ENCODE measurements at regions not wholly inside any gene's neighbourhood (a gene's known extent, or its start where the extent isn't known, plus 50 kb on each side); places are given as distances from the start of the nearest gene placed in this dataset.

DNA sequence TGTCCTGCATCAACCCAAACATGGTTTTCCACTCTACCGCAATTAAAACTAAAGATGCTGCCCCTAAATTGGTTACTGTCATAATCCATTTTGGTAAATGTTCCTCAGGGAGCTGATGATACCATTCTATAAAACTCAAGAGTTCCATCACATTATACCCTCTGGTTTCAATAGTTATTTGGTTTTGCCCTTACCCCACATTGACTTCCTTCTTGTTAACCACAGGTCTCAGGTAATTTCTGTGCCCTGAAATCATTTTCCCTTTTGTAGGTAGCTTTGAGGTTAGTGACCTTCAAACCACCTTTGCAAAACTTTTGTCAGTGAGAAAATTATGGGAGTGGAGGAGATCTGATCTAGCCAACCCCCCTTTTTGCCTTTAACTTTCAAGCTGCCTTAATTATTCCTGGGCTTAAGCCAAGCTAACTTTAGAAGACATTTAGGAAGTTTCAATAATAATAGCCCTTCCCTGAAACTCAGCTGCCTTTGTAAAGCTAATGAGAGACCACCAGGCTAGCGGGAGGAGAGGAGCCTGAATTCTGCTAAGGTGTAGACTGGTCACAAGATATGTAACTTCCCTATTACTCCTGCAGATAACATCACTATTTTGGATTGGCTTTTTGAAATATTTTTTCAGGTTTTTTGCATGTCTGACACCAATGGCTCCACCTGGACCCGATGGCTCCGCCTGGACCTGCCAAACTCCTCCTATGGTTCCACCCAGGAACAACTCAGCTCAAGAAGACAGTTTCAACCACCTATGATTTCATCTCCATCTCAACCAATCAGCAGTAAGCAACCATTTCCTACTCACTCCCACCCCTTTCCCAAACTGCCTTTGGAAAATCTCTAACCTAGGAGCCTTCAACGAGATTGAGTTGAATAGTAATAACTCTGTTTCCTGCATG is 224.9 kb downstream of the HS3ST3B1 start:
- Histone ChIP-seq H3K9me3 (ENCODE audit: low read length) (no peaks in the 10 kb centered on the region), H3F3A (ENCODE audit: insufficient read depth, low read length, poor library complexity, severe bottlenecking) (no peaks in the 10 kb centered on the region), H3K9ac (ENCODE audit: low read length) (no peak overlapping the region), H3K4me2 (ENCODE audit: low read length) (no peak overlapping the region), H2AFZ (ENCODE audit: low read depth, low read length) (no peak overlapping the region), H3K9me2 (ENCODE audit: insufficient read depth, low read length) (no peaks in the 10 kb centered on the region), H3K27ac (ENCODE audit: low read length) (no peak overlapping the region), H3K36me3 (ENCODE audit: insufficient read depth, low read length) (no peaks in the 10 kb centered on the region), H3K4me3 (ENCODE audit: low read length) (no peak overlapping the region), H4K20me1 (ENCODE audit: insufficient read depth) (no peaks in the 10 kb centered on the region), H3K79me2 (replicated peaks; ENCODE audit: insufficient read depth, low read length) (no peaks in the 10 kb centered on the region), H3K27me3 (ENCODE audit: insufficient read depth, low read depth, low read length) (no peaks in the 10 kb centered on the region)
- TF ChIP-seq, protein P1, sequence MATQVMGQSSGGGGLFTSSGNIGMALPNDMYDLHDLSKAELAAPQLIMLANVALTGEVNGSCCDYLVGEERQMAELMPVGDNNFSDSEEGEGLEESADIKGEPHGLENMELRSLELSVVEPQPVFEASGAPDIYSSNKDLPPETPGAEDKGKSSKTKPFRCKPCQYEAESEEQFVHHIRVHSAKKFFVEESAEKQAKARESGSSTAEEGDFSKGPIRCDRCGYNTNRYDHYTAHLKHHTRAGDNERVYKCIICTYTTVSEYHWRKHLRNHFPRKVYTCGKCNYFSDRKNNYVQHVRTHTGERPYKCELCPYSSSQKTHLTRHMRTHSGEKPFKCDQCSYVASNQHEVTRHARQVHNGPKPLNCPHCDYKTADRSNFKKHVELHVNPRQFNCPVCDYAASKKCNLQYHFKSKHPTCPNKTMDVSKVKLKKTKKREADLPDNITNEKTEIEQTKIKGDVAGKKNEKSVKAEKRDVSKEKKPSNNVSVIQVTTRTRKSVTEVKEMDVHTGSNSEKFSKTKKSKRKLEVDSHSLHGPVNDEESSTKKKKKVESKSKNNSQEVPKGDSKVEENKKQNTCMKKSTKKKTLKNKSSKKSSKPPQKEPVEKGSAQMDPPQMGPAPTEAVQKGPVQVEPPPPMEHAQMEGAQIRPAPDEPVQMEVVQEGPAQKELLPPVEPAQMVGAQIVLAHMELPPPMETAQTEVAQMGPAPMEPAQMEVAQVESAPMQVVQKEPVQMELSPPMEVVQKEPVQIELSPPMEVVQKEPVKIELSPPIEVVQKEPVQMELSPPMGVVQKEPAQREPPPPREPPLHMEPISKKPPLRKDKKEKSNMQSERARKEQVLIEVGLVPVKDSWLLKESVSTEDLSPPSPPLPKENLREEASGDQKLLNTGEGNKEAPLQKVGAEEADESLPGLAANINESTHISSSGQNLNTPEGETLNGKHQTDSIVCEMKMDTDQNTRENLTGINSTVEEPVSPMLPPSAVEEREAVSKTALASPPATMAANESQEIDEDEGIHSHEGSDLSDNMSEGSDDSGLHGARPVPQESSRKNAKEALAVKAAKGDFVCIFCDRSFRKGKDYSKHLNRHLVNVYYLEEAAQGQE (IDR thresholded peaks at IDR 0.05; ENCODE audit: borderline replicate concordance): no peak
- TF ChIP-seq POLR2AphosphoS5 (IDR thresholded peaks at IDR 0.05) (no peak), SMC3 (conservative IDR thresholded peaks at IDR 0.05; ENCODE audit: poor library complexity) (no peak), CTCF (IDR thresholded peaks at IDR 0.05; ENCODE audit: poor library complexity, severe bottlenecking) (no peak), EZH2 (IDR thresholded peaks at IDR 0.05; ENCODE audit: borderline replicate concordance, insufficient read depth, low read length, poor library complexity, severe bottlenecking) (no peak), RAD21 (conservative IDR thresholded peaks at IDR 0.05) (no peak), TAF1 (IDR thresholded peaks at IDR 0.05; ENCODE audit: low read depth) (no peak), MXI1 (conservative IDR thresholded peaks at IDR 0.05; ENCODE audit: poor library complexity, severe bottlenecking) (no peak), EP300 (conservative IDR thresholded peaks at IDR 0.05; ENCODE audit: poor library complexity, severe bottlenecking) (no peak)

GRCh38 chr17:14522795-14523387 is 222.0 kb downstream of the HS3ST3B1 start:
- no peak overlapping the region for H3K4me2 ChIP-seq (ENCODE audit: low read length)
- no peak overlapping the region for H2AFZ ChIP-seq (ENCODE audit: low read depth, low read length)
- no peaks in the 10 kb centered on the region for H3K27me3 ChIP-seq (ENCODE audit: insufficient read depth, low read depth, low read length)
- H3F3A ChIP-seq (ENCODE audit: insufficient read depth, low read length, poor library complexity, severe bottlenecking): no peaks in the 10 kb centered on the region
- H3K36me3 ChIP-seq (ENCODE audit: insufficient read depth, low read length): no peaks in the 10 kb centered on the region
- H3K27ac ChIP-seq (ENCODE audit: low read length): no peak overlapping the region
- H4K20me1 ChIP-seq (ENCODE audit: insufficient read depth): no peaks in the 10 kb centered on the region
- no peaks in the 10 kb centered on the region for H3K9me2 ChIP-seq (ENCODE audit: insufficient read depth, low read length)
- no peaks in the 10 kb centered on the region for H3K9me3 ChIP-seq (ENCODE audit: low read length)
- H3K4me3 ChIP-seq (ENCODE audit: low read length): no peak overlapping the region
- no peak overlapping the region for H3K9ac ChIP-seq (ENCODE audit: low read length)
- TF ChIP-seq EZH2 (IDR thresholded peaks at IDR 0.05; ENCODE audit: borderline replicate concordance, insufficient read depth, low read length, poor library complexity, severe bottlenecking): no peak
- no peak for TF ChIP-seq TAF1 (IDR thresholded peaks at IDR 0.05; ENCODE audit: low read depth)
- no peak for TF ChIP-seq EP300 (conservative IDR thresholded peaks at IDR 0.05; ENCODE audit: poor library complexity, severe bottlenecking)
- TF ChIP-seq SMC3 (conservative IDR thresholded peaks at IDR 0.05; ENCODE audit: poor library complexity): no peak
- no peak for TF ChIP-seq POLR2AphosphoS5 (IDR thresholded peaks at IDR 0.05)
- no peak for TF ChIP-seq RAD21 (conservative IDR thresholded peaks at IDR 0.05)
- no peak for TF ChIP-seq CTCF (IDR thresholded peaks at IDR 0.05; ENCODE audit: poor library complexity, severe bottlenecking)
- no peak for TF ChIP-seq MXI1 (conservative IDR thresholded peaks at IDR 0.05; ENCODE audit: poor library complexity, severe bottlenecking)
- TF ChIP-seq, protein P1 (IDR thresholded peaks at IDR 0.05; ENCODE audit: borderline replicate concordance): no peak
- H3K79me2 ChIP-seq (replicated peaks; ENCODE audit: insufficient read depth, low read length): no peaks in the 10 kb centered on the region

Data from neural cell (in vitro differentiated cells).